Ishikawa (cell line): ENCODE measurements at regions not wholly inside any gene's neighbourhood (a gene's known extent, or its start where the extent isn't known, plus 50 kb on each side); places are given as distances from the start of the nearest gene placed in this dataset.

Experiments used
- CEBPB ChIP-seq: IDR thresholded peaks from 2 replicates; pipeline ENCODE4 v1.6.1; 2012
- CREB1 ChIP-seq: IDR thresholded peaks from 2 replicates; pipeline ENCODE4 v1.6.1; 2012; ENCODE audit warnings: low read depth
- EGR1 ChIP-seq: IDR thresholded peaks from 2 replicates; pipeline ENCODE4 v1.6.1; 2012
- EP300 ChIP-seq: IDR thresholded peaks from 2 replicates; pipeline ENCODE4 v1.6.1; 2012; ENCODE audit warnings: borderline replicate concordance
- FOXM1 ChIP-seq: IDR thresholded peaks from 2 replicates; pipeline ENCODE4 v1.6.1; 2012; ENCODE audit warnings: low read depth, borderline replicate concordance
- MAX ChIP-seq: IDR thresholded peaks from 2 replicates; pipeline ENCODE4 v1.6.1; 2012
- NFIC ChIP-seq: IDR thresholded peaks from 2 replicates; pipeline ENCODE4 v1.6.1; 2012
- RAD21 ChIP-seq: IDR thresholded peaks from 2 replicates; pipeline ENCODE4 v1.6.1; 2012; ENCODE audit warnings: low read depth
- REST ChIP-seq: IDR thresholded peaks from 2 replicates; pipeline ENCODE4 v1.6.1; 2012; ENCODE audit warnings: low read depth, mild to moderate bottlenecking
- TAF1 ChIP-seq: IDR thresholded peaks from 2 replicates; pipeline ENCODE4 v1.6.1; 2012; ENCODE audit warnings: low read depth, mild to moderate bottlenecking
- TCF12 ChIP-seq: IDR thresholded peaks from 2 replicates; pipeline ENCODE4 v1.6.1; 2012; ENCODE audit warnings: low read depth
- TEAD4 ChIP-seq: IDR thresholded peaks from 2 replicates; pipeline ENCODE4 v1.6.1; 2012
- USF1 ChIP-seq: IDR thresholded peaks from 2 replicates; pipeline ENCODE4 v1.6.1; 2012
- YY1 ChIP-seq: IDR thresholded peaks from 2 replicates; pipeline ENCODE4 v1.6.1; 2012; ENCODE audit warnings: low read depth
- ZBTB7A ChIP-seq: IDR thresholded peaks from 2 replicates; pipeline ENCODE4 v1.6.1; 2012; ENCODE audit warnings: low read depth

GRCh38 chr2:22929998-22930397 is 455.0 kb upstream of the KLHL29 start:
- TF ChIP-seq USF1 (no peak), REST (peak; percentile 58)

GRCh38 chr2:22930781-22931180 is 454.2 kb upstream of the KLHL29 start:
- TF ChIP-seq CEBPB (no peak), MAX (no peak), FOXM1 (no peak), EP300 (no peak)

GRCh38 chr2:22932288-22932687 is 452.7 kb upstream of the KLHL29 start:
- TF ChIP-seq USF1 (no peak), REST (no peak), TAF1 (no peak), CREB1 (no peak), FOXM1 (no peak), TCF12 (no peak), MAX (no peak), CEBPB (no peak), RAD21 (no peak), YY1 (no peak), EP300 (no peak), ZBTB7A (no peak), EGR1 (no peak)

- TF ChIP-seq CEBPB (no peak), TCF12 (no peak), REST (no peak), YY1 (no peak), CREB1 (no peak), TEAD4 (no peak), TAF1 (no peak), MAX (no peak), RAD21 (no peak), ZBTB7A (no peak), FOXM1 (no peak), NFIC (no peak)
Measured at GRCh38 chr2:22934747-22935146, 450.2 kb upstream of the KLHL29 start.

- no peak for TF ChIP-seq RAD21
- TF ChIP-seq MAX = no peak
- TF ChIP-seq EGR1 = no peak
- TF ChIP-seq FOXM1 = no peak
- no peak for TF ChIP-seq CREB1
- TF ChIP-seq ZBTB7A = no peak
- no peak for TF ChIP-seq EP300
- TF ChIP-seq USF1 = no peak
Measured at GRCh38 chr2:22942441-22942840, 442.5 kb upstream of the KLHL29 start.
